Thyroid gland (tissue), 4 donors: ENCODE measurements at regions not wholly inside any gene's neighbourhood (a gene's known extent, or its start where the extent isn't known, plus 50 kb on each side); places are given as distances from the start of the nearest gene placed in this dataset.
A peak's percentile ranks its signal among the peaks of the same experiment; 100 is the strongest.
"Not testable (repeated sequence)": the region's sequence is repeated elsewhere in the genome, so short reads cannot be mapped to it uniquely, and the experiment has no call there.

Source experiments
- DNase-seq, 2 donors: peaks; one replicate each; pipeline ENCODE4 v3.0.0-alpha.2; 2019
- H3K27ac ChIP-seq, 3 donors: fragments of 200-600 bp; sonication (generic); 1 replicate in 2 of 3; 2 replicates in 1 of 3; pipeline ENCODE4 v1.5.1; 2016 to 2019; ENCODE audit warnings: mild to moderate bottlenecking in 1 of 3, moderate library complexity in 1 of 3
- H3K27me3 ChIP-seq: fragments of 200-600 bp; sonication (generic); one replicate; pipeline ENCODE4 v1.5.1; 2019
- H3K36me3 ChIP-seq, 2 donors: fragments of 200-600 bp; sonication (generic); one replicate each; pipeline ENCODE4 v1.5.1; 2016 to 2019
- H3K4me1 ChIP-seq, 2 donors: fragments of 200-600 bp; sonication (generic); one replicate each; pipeline ENCODE4 v1.5.1; 2017 to 2019
- H3K4me3 ChIP-seq, 3 donors: fragments of 200-600 bp; sonication (generic); replicated peaks in 1 of 3; 1 replicate in 2 of 3; 2 replicates in 1 of 3; pipeline ENCODE4 v1.5.1; 2016; ENCODE audit warnings: mild to moderate bottlenecking in 1 of 3
- H3K9me3 ChIP-seq: fragments of 200-600 bp; sonication (generic); one replicate; pipeline ENCODE4 v1.5.1; 2017
- POLR2A ChIP-seq, 2 donors: fragments of 450-650 bp; IDR thresholded peaks; one replicate each; pipeline ENCODE4 v1.6.1; 2017; ENCODE audit warnings: antibody characterized with exemption in 2 of 2, mild to moderate bottlenecking in 2 of 2, moderate library complexity in 1 of 2
- WGBS, 2 donors: methylation state at CpG; one replicate each; pipeline ENCODE4 v1.1.5; 2017; 5-methylcytosine and 5-hydroxymethylcytosine counted together
- intact Hi-C: fragments of 100-400 bp; cut with DNase I; formaldehyde crosslinking; loops from one replicate; pipeline ENCODE4 v1.15.1; 2023

DNA sequence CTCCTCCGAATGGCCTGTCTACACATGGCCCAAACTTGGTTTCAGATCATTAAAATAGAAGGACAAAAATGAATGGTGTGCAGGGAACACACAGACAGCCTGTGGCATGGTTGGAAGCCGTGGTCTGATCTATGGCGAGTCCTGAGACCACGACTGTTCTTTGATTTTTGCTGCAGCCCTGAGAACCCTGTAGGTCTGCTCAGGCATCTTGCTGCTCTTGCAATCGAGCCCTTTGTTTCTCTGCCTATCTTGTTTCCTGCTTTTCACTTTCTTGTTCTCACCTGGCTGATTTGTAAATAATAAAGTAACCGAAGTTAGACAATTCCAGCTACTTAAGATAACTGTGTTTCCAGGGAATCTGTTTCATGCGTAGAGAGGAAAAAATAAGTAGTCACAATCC is 54.1 kb upstream of the NBPF9 start:
- H3K36me3 ChIP-seq, H3K27ac ChIP-seq, H3K4me1 ChIP-seq, DNase-seq, H3K27me3 ChIP-seq, intact Hi-C loops, H3K4me3 ChIP-seq, H3K9me3 ChIP-seq: not testable (repeated sequence)
- 79 to 81% methylated on average over 2 to 5 of the region's 7 CpGs for WGBS, 2 donors

DNA sequence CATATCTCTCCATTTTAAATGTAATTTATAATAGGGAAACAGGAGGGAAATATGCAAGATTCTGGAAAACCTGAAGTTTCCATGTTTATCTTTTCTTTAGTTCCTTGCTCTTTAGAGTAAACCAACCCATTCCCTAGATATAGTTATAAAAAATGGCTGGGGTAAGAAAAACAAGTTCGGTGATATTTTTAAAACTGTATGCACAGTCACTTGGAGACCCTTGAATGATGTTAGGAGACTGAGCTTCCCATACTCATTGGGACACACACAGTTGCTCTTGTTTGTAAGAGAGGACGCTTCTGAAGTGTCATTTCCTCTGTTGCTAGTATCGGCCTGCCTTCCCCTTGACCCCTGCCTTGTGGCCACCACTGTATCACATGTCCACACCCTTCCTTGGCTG is 55.0 kb upstream of the NBPF9 start:
- H3K27ac ChIP-seq, H3K36me3 ChIP-seq, DNase-seq, H3K4me3 ChIP-seq, intact Hi-C loops, H3K4me1 ChIP-seq, H3K27me3 ChIP-seq, H3K9me3 ChIP-seq: not testable (repeated sequence)
- WGBS, 2 donors: 8 to 14% methylated on average over 2 to 3 of the region's 3 CpGs

DNA sequence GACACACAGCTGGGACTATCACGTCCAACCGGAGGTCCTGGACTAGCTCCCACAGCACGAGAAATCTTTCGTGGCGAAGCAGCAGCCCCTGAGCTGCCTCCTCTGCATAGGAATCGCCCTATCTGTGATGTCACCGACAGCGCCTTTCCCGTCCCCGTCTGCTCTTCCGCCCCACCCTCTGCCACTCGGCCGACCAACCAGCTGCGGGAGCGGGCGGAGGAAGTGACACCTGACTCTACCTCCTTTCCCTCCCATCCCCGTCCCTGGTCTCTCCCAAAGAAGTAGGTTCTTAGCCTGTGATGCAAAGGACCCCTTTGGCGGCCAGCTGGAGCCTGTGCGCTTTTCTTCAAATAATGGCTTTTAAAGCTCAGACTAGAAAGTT is 59.7 kb upstream of the NBPF9 start:
- H3K36me3 ChIP-seq, H3K27me3 ChIP-seq, H3K4me1 ChIP-seq, H3K4me3 ChIP-seq, intact Hi-C loops, H3K9me3 ChIP-seq, H3K27ac ChIP-seq, DNase-seq: not testable (repeated sequence)
- WGBS, 2 donors: 30 to 40% methylated on average over 1 to 2 of the region's 19 CpGs

DNA sequence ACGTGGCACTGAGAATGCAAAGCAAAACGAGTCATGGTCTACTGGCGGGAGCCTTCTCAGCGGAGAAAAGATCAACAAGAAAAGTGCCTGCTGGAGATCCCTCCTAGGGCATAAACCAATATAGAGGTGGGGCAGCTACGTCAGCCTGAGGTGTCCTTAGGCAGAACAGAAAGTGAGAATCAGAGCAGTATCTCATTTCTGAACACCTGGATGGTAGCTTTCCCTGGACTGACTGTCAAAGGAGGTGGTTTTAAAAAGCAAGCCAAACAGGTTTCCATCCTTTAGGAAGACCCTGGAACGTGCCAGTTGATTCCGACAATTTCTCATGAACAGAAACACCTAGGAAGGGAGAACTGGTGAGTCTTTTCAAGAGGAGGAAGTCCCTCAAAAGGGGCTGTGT is 71.4 kb upstream of the NBPF9 start:
- H3K4me3 ChIP-seq, H3K4me1 ChIP-seq, H3K9me3 ChIP-seq, H3K36me3 ChIP-seq, H3K27ac ChIP-seq, intact Hi-C loops, H3K27me3 ChIP-seq: not testable (repeated sequence)
- peak in 1 of 2 donors; percentile 2 for DNase-seq
- TF ChIP-seq POLR2A (IDR thresholded peaks at IDR 0.05): peak in 1 of 2 donors; percentile 49
- WGBS, 2 donors: 34% methylated on average over 3 of the region's 7 CpGs; no CpG with 5 or more reads in 1 of the 2 donors

DNA sequence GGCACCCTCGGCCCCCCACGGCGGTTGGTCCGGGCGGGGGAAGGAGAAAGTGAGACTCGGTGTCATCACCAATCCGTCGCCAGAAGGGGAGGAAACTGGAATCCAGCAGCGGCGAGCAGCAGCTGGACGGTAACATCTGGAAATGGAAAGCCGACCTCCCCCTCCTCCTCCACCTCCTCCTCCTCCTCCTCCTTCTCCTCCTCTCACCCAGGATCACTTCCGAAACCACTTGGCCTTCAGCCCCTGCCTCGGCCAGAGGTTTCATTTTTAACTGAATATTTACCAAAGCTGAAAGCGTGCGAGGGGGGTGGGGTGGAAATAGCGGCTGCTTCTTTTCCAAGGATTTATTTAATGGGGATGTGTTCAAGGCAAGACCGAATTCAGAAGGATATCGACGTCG is 72.5 kb upstream of the NBPF9 start:
- H3K27ac ChIP-seq, H3K4me1 ChIP-seq, H3K27me3 ChIP-seq, intact Hi-C loops, H3K9me3 ChIP-seq, H3K36me3 ChIP-seq: not testable (repeated sequence)
- peak in 1 of 2 donors; percentile 37 for TF ChIP-seq POLR2A (IDR thresholded peaks at IDR 0.05)
- 0% methylated on average over 5 to 7 of the region's 21 CpGs for WGBS, 2 donors
- peak overlapping the region in 1 of 3 donors; percentile 55 for H3K4me3 ChIP-seq
- DNase-seq: peak; percentile 29 to 36

DNA sequence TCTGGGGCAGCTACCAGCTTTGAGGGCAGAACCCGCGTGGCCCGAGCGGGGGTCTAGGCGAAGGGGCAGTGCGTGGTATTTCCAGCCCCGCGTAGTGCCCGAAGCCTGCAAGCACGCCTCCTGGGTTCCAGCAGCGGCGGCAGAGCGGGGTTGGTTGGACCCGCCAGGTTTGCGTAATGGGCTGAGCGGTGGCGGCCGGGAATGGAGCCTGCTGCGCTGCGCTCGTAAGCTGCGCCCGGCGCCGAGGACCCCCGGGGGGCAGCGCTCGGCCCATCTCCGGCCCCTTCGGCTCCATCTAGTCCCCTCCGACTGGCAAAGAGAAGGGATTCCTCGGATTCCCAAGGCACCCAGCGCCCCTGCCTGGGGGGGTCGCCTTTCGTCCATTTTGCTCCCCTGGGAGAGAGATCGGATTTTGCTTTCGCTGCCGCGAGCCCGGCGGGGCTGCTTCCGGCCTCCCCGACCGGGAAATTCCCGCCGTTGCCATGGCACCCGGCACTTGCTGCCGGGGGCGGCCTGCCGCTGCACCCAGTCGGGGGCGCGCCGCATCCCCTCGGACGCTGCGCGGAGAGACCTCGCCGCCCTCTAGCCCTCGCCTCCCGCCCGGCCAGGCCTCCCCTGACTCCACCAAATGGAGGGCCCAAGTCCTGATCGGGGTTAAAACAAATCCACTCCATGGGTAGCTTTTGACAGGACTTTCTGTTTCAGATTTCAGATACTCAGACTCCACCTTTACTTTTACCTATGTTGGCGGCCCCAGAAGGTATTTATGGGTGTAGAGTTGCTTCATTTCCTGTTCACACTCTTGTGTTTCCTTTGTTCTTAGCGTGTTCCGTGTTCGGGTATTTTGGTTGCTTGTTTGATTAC is 73.3 kb upstream of the NBPF9 start:
- intact Hi-C loops, H3K4me1 ChIP-seq, H3K9me3 ChIP-seq, H3K27me3 ChIP-seq, H3K36me3 ChIP-seq: not testable (repeated sequence)
- Histone ChIP-seq H3K4me3 (peak overlapping the region in 2 of 3 donors; percentile 20 to 31), H3K27ac (peak overlapping the region; percentile 78 to 79 (median 78))
- DNase-seq: peak; percentile 50 to 53
- peak in 1 of 2 donors; percentile 70 for TF ChIP-seq POLR2A (IDR thresholded peaks at IDR 0.05)
- 0% methylated on average over 2 to 4 of the region's 68 CpGs for WGBS, 2 donors

DNA sequence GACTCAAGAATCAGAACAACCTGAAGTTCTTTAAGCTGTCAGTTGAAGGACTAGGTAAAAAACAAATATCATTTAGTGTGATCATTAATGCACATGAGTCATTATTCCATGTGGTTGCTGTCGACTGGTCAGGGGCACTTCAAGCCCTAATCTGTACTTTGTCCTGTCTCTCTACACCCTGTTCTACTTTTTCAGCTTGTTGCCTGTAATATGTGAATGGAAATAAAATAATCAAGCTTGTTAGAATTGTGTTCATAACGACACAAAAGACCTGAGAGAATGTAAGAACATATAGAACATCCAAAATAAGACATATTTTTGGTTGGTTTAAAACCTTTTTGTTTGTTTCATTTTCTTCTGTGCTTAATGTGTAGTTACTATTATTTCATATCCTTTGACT is 87.4 kb upstream of the NBPF9 start:
- 70 to 86% methylated on average over 2 of the region's 2 CpGs for WGBS, 2 donors
- H3K27me3 ChIP-seq, H3K4me3 ChIP-seq, H3K27ac ChIP-seq, H3K36me3 ChIP-seq, DNase-seq, H3K4me1 ChIP-seq, intact Hi-C loops, H3K9me3 ChIP-seq: not testable (repeated sequence)

DNA sequence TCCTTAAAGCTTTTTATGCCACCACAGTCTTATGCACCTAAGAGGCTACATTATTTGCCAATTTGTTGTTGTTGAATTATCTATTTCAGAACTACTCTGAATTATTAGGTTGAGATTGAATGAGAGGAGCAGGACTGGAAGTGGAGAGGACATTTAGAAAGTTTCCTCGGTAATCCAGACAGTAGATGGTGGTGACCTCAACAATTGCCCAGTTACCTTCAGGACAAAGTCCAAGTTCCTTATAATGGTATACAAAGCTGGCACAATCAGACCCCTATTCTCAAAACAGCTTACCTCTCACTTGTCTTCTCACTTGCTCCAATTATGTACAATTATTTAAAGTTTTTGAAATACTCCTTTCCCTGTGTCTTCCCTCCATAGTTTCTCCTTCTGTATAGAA is 93.3 kb upstream of the NBPF9 start:
- H3K27me3 ChIP-seq, H3K27ac ChIP-seq, H3K36me3 ChIP-seq, H3K9me3 ChIP-seq, DNase-seq, intact Hi-C loops, H3K4me3 ChIP-seq, H3K4me1 ChIP-seq: not testable (repeated sequence)
- 100% methylated on average over 1 of the region's 1 CpG for WGBS, 2 donors

DNA sequence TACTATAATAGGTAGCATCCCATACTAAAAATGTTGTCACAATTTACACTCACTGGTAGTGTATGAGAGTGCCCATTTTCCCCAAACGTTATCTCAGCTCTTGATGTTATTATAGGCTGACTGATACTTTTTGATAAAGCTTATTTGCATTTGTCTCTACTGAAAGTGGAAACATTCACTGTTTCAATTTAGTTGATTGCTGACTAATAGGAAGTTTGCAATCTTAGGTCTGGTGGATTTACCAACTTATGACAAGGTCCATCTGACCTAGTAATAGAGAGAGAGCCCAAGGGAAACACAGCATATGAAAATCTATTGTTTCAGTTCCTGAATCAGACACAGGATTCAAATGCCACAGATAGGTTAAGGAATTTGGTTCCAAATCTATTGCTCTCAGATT is 97.2 kb upstream of the NBPF9 start:
- DNase-seq, H3K4me3 ChIP-seq, intact Hi-C loops, H3K36me3 ChIP-seq, H3K9me3 ChIP-seq, H3K27me3 ChIP-seq, H3K4me1 ChIP-seq, H3K27ac ChIP-seq: not testable (repeated sequence)
- 68 to 84% methylated on average over 1 of the region's 1 CpG for WGBS, 2 donors

DNA sequence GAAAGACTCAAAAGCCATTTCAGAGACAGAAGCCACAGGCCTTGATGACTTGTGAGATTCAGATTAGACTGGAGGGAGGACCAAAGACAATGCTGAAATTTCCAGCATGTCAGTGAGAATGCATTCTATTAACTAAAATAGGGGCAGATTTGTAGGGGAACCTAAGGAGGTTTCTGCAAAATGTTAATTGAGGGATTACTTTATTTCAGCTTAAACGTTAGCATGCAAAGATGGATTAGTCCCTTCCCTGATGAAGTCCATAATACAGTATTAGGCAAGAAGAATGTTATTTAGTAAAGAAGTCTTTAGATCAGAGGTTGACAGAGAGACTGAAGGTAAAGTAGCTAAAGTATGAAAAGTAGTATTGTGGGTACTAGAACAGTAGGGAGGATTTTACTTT is 98.9 kb upstream of the NBPF9 start:
- H3K27ac ChIP-seq, H3K36me3 ChIP-seq, H3K9me3 ChIP-seq, H3K27me3 ChIP-seq, H3K4me3 ChIP-seq, H3K4me1 ChIP-seq, intact Hi-C loops, DNase-seq: not testable (repeated sequence)
- WGBS, 2 donors: 80% methylated on average over 1 of the region's 1 CpG; no CpG with 5 or more reads in 1 of the 2 donors

DNA sequence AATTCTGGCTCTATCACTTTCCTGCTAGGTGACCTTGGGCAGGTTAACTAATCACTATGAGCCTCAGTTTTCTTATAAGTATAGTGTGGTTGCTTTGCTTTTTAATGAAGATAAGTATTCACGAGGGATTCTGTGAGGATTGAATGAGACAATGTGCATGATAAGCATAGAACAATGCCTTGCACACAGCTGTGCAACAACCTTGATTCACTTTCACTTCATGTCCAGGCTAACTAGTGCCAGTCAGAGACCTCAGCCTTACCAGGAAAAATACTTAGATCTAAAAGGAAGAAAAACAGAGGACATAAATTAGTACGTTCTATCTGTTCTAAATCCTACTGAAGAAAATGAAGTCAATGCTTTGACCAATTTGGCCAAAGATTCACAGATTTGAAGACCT is 101.0 kb upstream of the NBPF9 start:
- H3K27me3 ChIP-seq, DNase-seq, H3K27ac ChIP-seq, H3K4me3 ChIP-seq, H3K4me1 ChIP-seq, intact Hi-C loops, H3K36me3 ChIP-seq, H3K9me3 ChIP-seq: not testable (repeated sequence)
- 83 to 96% methylated on average over 2 of the region's 2 CpGs for WGBS, 2 donors

DNA sequence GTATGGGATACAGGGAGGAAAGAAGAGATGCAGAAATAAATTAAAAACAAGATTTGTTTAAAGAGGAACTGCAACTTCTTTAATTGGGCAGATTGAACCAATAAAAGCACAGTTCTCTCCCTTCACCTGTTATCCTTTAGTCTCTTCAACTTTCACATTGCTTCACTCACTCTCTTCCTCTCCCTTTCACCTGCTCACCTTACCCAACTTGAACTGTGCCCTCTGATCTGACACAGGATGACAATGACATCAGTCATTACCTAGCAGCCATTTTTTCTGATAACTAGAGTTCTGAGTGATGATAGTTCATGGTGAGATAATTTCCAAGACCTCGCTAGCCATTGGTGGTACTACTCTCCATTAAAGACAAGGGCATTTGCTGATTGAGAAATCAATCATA is 105.5 kb upstream of the NBPF9 start:
- H3K9me3 ChIP-seq, H3K4me3 ChIP-seq, H3K27me3 ChIP-seq, H3K4me1 ChIP-seq, H3K36me3 ChIP-seq, intact Hi-C loops, H3K27ac ChIP-seq, DNase-seq: not testable (repeated sequence)
- WGBS, 2 donors: no CpG with 5 or more reads among the region's 1 CpG

DNA sequence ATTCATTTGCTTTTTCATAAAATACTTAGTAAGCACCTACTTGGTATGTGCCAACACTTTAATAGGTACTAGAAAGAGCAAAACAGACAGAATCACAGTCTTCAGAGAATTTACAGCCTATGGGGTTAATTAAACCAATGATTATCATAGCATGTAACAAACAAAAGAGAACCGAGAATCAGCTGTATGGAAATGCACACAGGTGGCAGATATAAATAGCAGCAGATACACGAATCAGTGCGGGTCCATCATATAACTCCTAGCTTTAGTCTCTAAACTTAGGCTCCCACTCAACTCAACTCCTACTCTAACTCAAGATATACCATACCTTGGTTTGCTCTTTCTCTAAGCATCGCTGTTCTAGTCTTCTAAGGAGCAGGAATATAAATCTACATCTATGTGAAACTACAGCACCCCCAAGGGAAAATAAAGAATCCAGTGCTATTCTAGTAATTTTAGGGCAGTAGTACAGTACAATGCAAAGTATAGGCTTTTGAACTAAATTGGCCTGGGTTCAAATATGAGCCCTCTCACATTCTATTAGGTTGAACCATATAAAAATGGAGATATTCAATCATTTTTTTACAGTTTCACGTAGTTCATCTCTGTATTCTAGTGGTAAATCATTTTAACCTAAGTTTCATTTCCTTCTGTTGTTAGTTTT is 108.5 kb upstream of the NBPF9 start:
- H3K4me3 ChIP-seq, H3K36me3 ChIP-seq, DNase-seq, H3K27ac ChIP-seq, intact Hi-C loops, H3K9me3 ChIP-seq, H3K27me3 ChIP-seq, H3K4me1 ChIP-seq: not testable (repeated sequence)
- 90 to 96% methylated on average over 1 of the region's 5 CpGs for WGBS, 2 donors
